OCI-LY3 (cell line): ENCODE measurements at regions not wholly inside any gene's neighbourhood (a gene's known extent, or its start where the extent isn't known, plus 50 kb on each side); places are given as distances from the start of the nearest gene placed in this dataset.

Source experiments
- H2AFZ ChIP-seq: fragments of 200-600, 300-600 bp; shearing (Covaris generic); 2 replicates; pipeline ENCODE4 v1.6.0; 2014; ENCODE audit warnings: antibody characterized with exemption, low read depth, low read length
- H3K27ac ChIP-seq: fragments of 200-600, 300-600 bp; sonication (generic); 2 replicates; pipeline ENCODE4 v1.5.1; 2014; ENCODE audit warnings: mild to moderate bottlenecking, low read length, moderate library complexity, mixed read lengths
- H3K27me3 ChIP-seq: fragments of 200-600, 300-600 bp; sonication (generic); 2 replicates; pipeline ENCODE4 v1.6.1; 2014; ENCODE audit warnings: low read depth, low read length, mixed read lengths
- H3K36me3 ChIP-seq: fragments of 200-600, 300-600 bp; sonication (generic); replicated peaks from 2 replicates; pipeline ENCODE3; 2014; ENCODE audit warnings: low read depth, low read length, mixed read lengths
- H3K4me1 ChIP-seq: fragments of 300-600, 200-600 bp; sonication (generic); 2 replicates; pipeline ENCODE4 v1.6.1; 2014; ENCODE audit warnings: low read length, mixed read lengths
- H3K4me2 ChIP-seq: fragments of 200-600, 300-600 bp; sonication (generic); 2 replicates; pipeline ENCODE4 v1.6.1; 2014; ENCODE audit warnings: low read length, mixed read lengths
- H3K4me3 ChIP-seq: fragments of 300-600, 200-600 bp; sonication (generic); 2 replicates; pipeline ENCODE4 v1.5.1; 2014; ENCODE audit warnings: antibody characterized with exemption, mild to moderate bottlenecking, low read length, moderate library complexity
- H3K79me2 ChIP-seq: fragments of 300-600, 200-600 bp; shearing (Covaris generic); 2 replicates; pipeline ENCODE4 v1.6.1; 2014; ENCODE audit warnings: mild to moderate bottlenecking, low read length, mixed read lengths
- H3K9ac ChIP-seq: fragments of 300-600, 200-600 bp; shearing (Covaris generic); 2 replicates; pipeline ENCODE4 v1.6.0; 2014; ENCODE audit warnings: mild to moderate bottlenecking, low read length, moderate library complexity
- H3K9me3 ChIP-seq: fragments of 200-600, 300-600 bp; shearing (Covaris generic); 2 replicates; pipeline ENCODE4 v1.6.1; 2014; ENCODE audit warnings: low read length, mixed read lengths; ENCODE audit not compliant: insufficient read depth
- H4K20me1 ChIP-seq: fragments of 200-600, 300-600 bp; sonication (generic); 2 replicates; pipeline ENCODE4 v1.6.1; 2016; ENCODE audit warnings: low read length, mixed read lengths; ENCODE audit not compliant: insufficient read depth
- CTCF ChIP-seq: fragments of 200-600, 300-600 bp; sonication (generic); IDR thresholded peaks from 2 replicates; pipeline ENCODE4 v1.5.1; 2014; ENCODE audit warnings: antibody characterized with exemption, low read length, low read depth
- EZH2phosphoT487 ChIP-seq: fragments of 200-600 bp; shearing (Covaris generic); IDR thresholded peaks from 2 replicates; pipeline ENCODE4 v1.6.1; 2018; ENCODE audit warnings: antibody characterized with exemption, mixed run types, low read depth

GRCh38 chr11:37465221-37465620, 867.2 kb upstream of the RAG2 start:
- Histone ChIP-seq H3K4me1 (no peaks in the 10 kb centered on the region), H3K9ac (no peak overlapping the region), H4K20me1 (no peaks in the 10 kb centered on the region), H3K9me3 (no peaks in the 10 kb centered on the region), H3K36me3 (peaks cover 2% of the 10 kb centered on the region), H3K79me2 (no peaks in the 10 kb centered on the region), H3K4me3 (no peak overlapping the region), H3K4me2 (no peak overlapping the region), H3K27me3 (no peaks in the 10 kb centered on the region), H3K27ac (no peak overlapping the region), H2AFZ (no peak overlapping the region)
- no peak for TF ChIP-seq CTCF
- no peak for TF ChIP-seq EZH2phosphoT487

- H4K20me1 ChIP-seq, result no peaks in the 10 kb centered on the region
- no peaks in the 10 kb centered on the region for H3K36me3 ChIP-seq
- no peak overlapping the region for H3K4me3 ChIP-seq
- no peak overlapping the region for H3K4me2 ChIP-seq
- no peaks in the 10 kb centered on the region for H3K4me1 ChIP-seq
- TF ChIP-seq CTCF, result no peak
- no peak for TF ChIP-seq EZH2phosphoT487
- H2AFZ ChIP-seq, result no peak overlapping the region
- no peak overlapping the region for H3K9ac ChIP-seq
- H3K79me2 ChIP-seq, result no peaks in the 10 kb centered on the region
- H3K27ac ChIP-seq, result no peak overlapping the region
- no peaks in the 10 kb centered on the region for H3K9me3 ChIP-seq
- H3K27me3 ChIP-seq, result no peaks in the 10 kb centered on the region
Observed at GRCh38 chr11:37459456-37459855, 861.4 kb upstream of the RAG2 start.

- TF ChIP-seq CTCF, result no peak
- no peak for TF ChIP-seq EZH2phosphoT487
- no peaks in the 10 kb centered on the region for H3K4me1 ChIP-seq
- no peak overlapping the region for H3K4me2 ChIP-seq
- H3K9ac ChIP-seq, result no peak overlapping the region
- H4K20me1 ChIP-seq, result no peaks in the 10 kb centered on the region
- H3K4me3 ChIP-seq, result no peak overlapping the region
- no peaks in the 10 kb centered on the region for H3K27me3 ChIP-seq
- no peaks in the 10 kb centered on the region for H3K9me3 ChIP-seq
- H3K27ac ChIP-seq, result no peak overlapping the region
- no peak overlapping the region for H2AFZ ChIP-seq
- no peaks in the 10 kb centered on the region for H3K36me3 ChIP-seq
- H3K79me2 ChIP-seq, result no peaks in the 10 kb centered on the region
Observed at GRCh38 chr11:37456746-37457145, 858.7 kb upstream of the RAG2 start.

GRCh38 chr11:37451903-37452302, 853.9 kb upstream of the RAG2 start:
- Histone ChIP-seq H3K4me2 (no peak overlapping the region), H3K27ac (no peak overlapping the region), H3K4me3 (no peak overlapping the region), H3K9me3 (no peaks in the 10 kb centered on the region), H2AFZ (no peak overlapping the region), H3K9ac (no peak overlapping the region), H3K79me2 (no peaks in the 10 kb centered on the region), H3K4me1 (peaks cover 9% of the 10 kb centered on the region; the same call in 1 of the 2 replicates), H3K36me3 (no peaks in the 10 kb centered on the region), H3K27me3 (no peaks in the 10 kb centered on the region), H4K20me1 (no peaks in the 10 kb centered on the region)
- no peak for TF ChIP-seq CTCF
- TF ChIP-seq EZH2phosphoT487, result no peak
